HG02678 (cell line): ENCODE measurements at regions not wholly inside any gene's neighbourhood (a gene's known extent, or its start where the extent isn't known, plus 50 kb on each side); places are given as distances from the start of the nearest gene placed in this dataset.

ENCODE experiments used
- ATAC-seq: cut with Tn5 transposase; IDR thresholded peaks from one replicate; pipeline ENCODE4 v1.9.1; 2021; ENCODE audit warnings: mild to moderate bottlenecking, moderate library complexity; ENCODE audit not compliant: unreplicated experiment

DNA sequence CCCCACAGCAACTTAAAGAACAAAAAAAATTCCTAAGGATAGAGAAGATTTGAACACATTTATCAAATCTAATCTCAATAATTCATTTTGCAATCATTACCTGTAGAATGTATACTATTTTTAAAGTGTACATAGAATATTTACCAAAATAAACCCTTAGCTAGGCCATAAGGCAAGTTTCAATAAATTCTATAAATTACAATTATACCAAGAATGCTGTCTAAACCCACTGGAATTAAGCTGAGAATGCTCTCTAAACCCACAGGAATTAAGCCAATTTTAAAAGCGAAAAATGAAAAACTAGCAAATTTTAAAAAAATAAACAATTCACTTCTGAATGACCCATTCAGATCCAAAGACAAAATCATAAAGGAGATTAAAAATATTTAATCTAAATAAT is 540.4 kb upstream of the NBEA start:
- no peak for ATAC-seq

DNA sequence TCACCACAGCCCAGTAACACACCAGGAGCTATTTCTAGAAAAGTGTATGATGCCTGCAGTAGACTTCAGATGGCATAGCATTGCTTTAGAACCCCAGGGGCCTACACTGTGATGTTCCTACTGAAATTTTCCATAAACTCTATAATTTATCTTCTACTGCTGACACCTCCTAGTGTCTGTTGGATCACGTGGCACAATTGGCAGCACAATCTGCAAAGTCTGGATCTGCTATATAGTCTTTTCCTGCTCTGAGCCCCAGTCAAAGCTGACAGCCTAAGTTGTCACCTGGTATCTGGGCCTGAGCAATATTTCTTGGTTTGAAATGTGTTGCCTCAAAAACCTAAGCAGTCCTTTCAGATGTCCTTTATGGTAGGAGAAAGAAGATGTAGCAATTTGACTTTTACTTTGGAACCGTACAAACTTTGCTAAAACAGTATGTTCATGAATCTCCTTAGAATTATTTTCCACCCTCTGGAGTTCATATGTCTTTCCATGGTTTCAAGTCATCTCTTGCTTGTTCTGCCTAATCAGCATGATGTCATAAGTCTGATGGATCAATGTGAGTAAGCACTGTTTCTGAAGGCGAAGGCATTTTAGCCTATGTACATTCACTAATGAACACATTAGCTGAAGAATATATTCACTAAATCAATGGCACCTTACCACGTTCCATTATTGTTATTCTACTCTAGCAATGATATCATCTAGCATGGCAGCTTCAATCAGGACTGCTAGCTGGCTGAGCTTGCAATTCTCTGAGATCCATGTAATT is 536.5 kb upstream of the NBEA start:
- ATAC-seq: no peak

DNA sequence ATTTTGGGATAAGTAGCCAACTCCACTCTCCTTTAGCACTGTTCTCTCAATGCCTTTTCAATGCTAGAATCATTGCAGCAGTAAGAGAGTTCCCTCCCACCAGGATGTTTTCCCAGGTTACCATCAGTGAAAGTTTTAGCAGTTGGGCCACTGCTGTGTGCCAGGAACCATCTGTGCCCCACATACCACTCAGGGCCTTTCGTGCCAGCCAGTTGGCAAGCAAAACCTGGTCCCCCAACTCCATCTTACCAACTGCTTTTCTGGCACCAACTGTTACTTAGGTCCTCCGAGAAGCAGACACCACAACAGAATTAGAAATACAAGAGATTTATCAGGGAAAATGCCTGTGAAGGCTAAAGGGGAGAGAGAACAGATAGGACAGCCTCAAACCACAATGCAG is 533.4 kb upstream of the NBEA start:
- ATAC-seq: no peak

DNA sequence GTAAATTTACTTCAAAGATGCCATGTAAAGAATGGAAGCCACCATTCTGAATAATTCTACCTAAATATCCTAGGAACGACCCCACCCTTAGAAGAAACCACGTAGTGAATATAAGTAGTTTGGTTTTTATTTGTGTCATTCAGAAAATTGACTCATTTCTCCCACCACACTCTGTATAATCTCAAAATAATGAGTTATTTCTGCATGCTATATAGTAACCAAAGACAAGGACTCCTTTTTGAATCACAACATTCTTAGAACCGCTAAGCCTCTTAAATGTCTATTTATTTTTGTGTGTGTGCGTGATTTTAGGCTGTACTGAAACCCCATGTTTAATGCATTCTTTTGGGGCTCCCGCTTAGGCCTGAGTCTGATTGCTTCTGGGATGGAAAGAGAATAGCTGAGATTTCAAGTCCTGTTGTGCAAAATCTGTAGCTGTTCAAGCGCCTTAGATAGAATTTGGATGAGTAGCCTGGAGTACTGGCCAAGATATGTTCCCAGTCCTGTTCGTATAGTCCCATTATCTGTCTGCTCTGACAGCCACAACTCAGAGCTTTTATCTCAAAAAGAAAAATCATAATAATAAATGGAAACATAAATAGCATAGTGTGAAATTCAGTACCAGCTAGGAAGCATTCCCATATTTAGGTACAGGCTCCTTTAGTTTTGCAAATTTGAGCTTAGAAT is 532.4 kb upstream of the NBEA start:
- no peak for ATAC-seq

DNA sequence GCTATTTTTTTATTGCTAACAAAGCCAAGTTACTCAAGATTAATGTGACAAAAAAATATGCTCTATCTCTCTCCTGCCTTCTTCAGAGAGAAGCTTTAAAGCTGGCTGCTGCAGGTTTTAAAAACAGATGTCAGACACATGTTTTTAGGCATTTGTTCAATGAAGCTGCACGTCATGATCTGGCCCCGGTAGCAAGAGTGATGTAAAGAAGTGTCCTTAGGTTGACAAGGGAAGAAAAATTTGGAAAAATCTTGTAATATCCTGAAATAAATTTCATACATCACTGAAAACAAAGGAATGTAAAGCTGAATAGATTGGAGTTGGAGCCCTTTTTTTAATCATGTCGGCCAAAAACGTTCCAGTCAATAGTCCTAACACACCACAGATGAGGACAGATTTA is 531.4 kb upstream of the NBEA start:
- ATAC-seq: no peak

DNA sequence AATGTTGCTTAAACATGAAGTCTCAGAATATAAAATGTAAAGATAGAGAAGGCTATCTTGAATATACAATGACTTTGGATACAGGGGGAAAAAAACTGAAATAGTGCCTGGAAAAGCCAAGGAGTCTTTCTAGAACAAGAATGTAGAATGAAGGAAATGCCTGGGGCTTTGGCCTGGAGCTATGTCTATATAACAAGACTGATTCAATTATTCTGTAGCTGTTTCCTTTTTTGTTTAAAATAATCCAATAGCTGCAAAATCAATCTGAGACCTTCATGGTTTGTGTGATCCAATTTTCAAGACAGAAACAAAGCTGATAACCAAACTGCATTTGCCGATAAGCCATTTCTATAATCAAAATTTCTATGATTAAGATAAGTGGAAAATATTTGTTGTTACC is 530.9 kb upstream of the NBEA start:
- ATAC-seq: no peak

DNA sequence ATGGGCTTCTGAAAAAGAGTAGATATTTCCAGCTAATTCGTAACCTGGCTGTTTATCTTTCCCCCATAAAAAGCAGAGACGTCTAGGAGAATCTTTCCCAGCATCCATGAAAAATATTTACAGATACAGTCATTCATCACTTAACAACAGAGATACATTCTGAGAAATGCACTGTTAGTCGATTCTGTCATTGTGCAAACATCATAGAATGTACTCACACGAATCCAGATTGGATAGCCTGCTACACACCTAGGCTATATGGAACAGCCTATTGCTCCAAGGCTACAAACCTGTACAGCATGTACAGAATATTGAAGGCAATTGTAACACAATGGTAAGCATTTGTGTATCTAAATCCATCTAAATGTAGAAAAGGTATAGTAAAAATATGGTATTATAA is 530.2 kb upstream of the NBEA start:
- no peak for ATAC-seq

DNA sequence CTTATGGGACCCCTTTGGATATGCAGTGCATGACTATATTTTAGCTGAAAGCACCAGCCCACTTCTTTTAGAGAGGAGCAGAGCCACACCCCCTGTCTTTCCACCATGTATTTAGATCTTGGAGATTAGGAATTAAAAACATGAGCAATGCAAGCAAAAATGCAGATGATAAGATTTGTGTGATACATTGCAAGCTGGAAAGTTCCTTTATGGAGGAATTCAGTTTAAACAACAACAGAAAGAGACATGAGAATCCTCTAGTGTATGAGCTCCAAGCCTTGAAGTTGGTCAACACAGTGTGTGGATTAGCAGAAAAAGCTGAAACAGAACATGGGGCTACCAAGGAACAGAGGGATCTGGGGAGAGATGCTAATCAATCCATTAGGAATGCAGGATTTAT is 529.8 kb upstream of the NBEA start:
- no peak for ATAC-seq

DNA sequence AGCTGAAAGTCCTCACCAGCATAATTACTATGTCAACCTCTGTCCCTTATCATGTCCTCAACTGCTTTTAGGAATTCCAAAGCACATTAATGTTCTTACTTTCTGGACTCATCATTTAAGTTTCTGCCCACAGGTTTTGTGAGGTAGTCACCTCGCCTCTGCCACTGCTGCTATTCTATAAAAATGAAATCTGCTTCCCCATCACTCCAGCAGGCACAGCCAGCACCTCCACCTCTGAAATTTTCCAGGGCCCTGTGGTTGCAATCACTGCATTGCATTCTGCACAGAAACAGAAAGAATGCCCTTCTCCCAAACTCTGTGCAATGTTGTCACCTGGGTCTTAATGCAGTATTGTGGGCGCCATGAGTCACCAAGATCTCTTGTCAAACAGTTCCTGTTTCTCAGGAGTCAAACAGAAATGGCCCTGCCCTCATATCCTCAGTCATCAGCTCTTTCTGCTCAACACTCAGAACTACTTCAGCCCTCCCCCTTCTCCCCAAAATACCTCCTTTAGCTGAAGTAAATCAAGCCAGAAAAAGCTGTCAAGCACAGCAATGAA is 529.2 kb upstream of the NBEA start:
- no peak for ATAC-seq

DNA sequence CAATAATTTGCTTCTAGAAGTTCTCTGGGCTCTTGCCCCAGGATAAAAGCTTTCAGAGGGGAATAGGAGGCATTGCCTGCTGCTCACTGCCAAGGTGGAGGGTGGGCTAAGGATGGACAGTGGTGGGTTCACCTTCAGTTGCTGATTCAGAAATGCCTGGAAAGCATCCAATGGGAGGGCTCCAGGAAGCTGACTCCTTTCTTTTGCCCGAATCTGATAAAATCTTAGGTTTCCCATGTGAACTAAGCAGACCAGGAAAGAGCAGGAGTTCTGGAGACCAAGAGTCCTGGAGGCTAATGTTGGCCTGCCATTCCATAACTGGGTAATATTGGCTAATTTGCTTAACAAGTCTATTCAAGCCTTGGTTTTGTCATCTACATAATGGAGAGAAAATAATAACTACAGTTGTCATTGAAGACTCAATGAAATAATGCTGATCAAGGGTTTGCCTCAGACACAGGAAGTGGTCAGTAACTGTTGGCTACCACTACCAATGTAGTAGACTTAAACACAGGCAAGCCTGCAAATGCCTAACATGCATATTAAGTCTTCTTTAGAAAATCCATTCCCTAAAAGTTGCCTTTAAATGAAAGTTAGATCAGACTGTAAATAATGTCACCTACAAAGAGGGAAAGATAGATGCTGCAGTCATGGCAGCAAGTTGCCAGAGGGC is 528.4 kb upstream of the NBEA start:
- no peak for ATAC-seq

DNA sequence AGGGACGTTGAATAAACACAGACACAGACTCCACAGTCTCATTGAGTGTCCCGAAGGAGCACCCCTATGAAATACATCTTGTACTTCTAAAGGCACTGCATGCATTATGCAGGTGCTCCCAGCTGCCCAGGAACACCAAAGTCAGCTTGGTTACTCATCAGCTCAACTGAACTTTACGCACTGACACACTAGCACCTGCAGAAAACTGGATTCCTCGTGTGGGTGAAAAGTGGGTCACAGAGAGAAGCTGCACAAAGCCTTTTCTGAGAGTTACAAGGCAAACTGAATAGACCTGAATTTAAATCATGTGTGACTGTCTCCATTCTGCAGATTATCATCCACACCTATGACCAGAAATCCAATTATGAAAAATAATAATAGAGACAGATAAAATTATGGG is 527.5 kb upstream of the NBEA start:
- ATAC-seq: no peak

DNA sequence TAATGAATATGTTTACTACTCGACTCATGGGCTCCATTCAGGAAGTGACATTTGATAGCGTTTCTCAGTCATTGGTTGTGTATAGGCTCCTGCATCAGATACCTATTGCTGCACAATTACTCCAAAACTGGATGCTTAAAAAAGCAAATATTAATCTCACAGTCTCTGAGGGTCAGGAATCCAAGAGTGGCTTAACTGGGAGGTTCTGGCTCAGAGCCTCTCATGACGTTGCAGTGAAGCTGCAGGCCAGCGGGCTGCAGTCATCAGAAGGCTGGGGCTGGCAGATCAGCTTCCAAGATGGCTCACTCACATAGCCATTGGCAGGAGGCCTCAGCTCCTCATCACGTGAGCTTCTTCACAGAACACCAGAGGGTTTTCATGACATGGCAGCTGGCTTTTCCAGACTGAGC is 525.1 kb upstream of the NBEA start:
- no peak for ATAC-seq

DNA sequence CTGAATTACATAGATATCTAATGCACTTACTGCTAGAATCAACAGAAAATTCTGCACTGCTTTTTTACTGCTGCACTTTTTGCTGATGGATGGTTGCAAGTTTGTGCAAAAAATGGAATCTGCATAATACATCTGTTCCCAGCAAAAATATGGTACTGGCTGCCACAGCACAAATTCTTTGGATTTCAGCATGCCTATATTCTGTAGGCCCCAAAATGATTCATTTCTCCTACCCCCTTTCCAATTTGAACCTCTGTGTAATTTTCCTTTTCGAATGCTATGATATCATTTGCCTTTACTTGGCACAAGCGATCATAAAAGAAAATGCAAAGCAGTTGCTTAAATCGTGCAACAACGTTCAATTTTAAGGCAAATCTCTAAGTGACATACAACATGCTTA is 524.2 kb upstream of the NBEA start:
- no peak for ATAC-seq

DNA sequence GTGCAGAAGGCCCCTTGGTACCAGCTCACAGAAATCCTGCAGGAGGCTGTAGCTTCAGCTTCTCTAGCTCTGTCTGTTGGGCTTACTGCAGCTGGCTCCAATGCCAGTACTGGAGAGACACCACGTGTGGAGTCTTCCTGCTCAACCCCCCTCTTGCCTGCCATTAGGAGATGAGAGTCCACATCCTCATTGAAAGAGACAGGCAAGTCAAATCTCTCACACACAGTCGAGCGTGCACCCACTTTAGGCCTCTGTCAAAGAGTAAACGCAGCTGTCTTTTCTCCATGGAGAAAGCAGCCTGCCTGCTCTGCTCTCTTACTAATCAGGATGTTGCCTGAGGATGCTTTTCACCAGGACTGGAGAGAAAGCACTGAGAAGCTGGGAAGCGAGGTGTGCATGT is 523.0 kb upstream of the NBEA start:
- no peak for ATAC-seq

DNA sequence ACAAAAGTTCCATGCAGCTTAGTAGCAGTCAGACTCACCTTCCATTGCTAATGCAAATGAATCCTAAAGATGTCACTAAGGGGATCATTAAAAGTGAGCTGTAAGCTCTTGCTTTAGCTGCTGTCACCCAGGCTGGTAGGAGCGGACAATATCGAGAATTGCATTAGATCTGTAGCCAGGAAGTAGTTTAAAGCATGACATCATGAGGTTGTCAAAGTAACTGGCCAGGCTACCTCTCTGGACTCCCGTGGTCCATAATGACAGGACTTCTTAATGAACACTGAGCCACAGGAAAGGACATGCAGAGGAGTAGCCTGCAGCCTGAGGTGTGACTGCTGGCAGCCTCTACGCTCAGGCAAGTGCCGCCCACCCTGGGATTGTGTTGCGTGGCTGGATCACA is 522.3 kb upstream of the NBEA start:
- no peak for ATAC-seq

DNA sequence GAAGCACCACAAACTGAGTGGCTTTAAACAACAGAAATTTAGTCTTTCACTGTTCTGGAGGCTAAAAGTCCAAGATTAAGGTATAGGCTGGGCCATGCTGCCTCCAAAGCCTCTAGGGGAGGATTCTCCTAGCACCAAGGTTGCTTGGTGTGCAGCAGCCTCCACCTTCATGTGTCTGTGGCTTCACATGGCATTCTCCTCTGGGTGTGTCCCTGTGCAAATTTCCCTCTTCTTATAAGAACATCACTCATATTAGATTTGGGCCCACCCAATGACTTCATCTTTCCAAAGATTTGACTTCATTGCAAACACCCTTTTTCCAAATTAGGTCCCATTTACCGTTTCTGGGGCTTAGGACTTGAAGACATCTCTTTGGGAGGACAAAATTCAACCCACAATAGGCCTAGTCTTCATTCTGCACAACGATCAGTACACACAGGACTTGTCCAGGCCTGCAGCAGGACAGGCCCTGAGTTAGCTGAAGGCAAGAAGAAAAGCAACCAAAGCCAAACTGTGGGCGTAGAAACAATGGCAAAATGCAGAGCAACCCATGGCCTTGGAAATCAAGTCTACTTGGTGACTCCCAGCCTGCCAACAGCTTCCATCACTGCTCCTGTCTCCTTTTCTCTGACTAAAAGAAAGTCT is 521.2 kb upstream of the NBEA start:
- no peak for ATAC-seq

DNA sequence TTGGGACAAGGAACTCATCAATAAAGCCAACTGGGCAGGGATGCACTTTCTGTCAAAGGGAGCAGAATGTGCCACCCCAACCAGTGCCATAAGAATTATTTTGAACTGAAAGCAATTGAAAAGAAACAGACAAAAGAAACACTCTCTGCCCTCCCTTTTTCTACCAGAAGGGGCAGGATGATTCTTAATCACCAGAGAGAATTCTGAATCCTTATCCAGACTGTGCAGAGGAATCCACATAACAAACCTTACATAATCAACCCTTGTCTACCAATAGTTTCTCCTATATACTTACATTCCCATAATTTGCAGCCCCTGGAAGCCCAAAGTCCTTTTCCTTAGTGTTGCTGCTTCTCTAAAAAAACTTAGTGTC is 520.7 kb upstream of the NBEA start:
- ATAC-seq: no peak

DNA sequence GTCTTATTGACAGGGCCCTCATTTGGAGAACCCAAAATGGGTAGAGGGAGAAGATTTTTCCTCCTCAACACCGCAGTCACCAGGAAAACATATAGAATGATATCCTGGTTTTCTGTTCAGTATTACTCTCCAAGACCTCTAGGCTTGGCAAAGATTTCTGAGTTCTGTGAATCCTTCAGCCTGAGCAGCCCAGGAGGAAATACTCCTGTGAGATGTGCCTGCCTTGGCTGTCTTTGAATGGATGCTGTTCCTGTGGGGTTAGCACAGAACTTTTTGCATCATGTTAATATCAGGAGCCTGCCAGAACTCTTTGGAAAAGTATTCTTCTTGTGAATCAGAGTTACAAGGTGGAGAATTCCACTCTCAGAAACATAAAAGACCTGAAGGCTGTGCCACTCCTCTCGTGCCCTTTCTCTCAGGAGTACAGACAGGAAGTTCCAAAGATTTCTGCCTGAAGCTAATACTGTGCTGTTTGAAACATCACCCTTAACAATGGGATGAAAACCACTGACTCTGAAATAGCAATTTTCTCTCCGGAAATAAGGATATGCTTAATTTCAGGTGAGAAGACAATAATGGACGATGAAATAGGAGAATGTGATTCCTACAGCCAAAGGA is 520.1 kb upstream of the NBEA start:
- no peak for ATAC-seq

DNA sequence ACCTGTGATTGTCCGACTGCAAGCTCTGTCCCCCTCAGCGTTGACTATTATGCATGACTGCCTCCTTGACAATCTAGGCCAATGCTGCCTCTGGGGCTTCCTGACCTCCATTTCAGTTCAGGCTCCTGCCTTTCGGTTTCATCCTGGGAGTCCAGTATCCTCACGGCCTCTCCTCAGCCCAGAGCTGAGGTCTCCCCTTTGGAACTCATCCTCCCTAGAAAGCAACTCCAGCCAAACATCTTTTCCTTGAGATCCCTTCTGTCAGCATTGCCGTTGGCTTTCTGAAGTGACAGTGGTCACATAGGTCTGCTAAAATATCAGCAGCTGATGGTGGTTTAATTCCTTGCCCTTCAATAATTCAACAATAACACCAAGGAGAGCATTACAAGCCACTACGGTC is 519.1 kb upstream of the NBEA start:
- no peak for ATAC-seq

DNA sequence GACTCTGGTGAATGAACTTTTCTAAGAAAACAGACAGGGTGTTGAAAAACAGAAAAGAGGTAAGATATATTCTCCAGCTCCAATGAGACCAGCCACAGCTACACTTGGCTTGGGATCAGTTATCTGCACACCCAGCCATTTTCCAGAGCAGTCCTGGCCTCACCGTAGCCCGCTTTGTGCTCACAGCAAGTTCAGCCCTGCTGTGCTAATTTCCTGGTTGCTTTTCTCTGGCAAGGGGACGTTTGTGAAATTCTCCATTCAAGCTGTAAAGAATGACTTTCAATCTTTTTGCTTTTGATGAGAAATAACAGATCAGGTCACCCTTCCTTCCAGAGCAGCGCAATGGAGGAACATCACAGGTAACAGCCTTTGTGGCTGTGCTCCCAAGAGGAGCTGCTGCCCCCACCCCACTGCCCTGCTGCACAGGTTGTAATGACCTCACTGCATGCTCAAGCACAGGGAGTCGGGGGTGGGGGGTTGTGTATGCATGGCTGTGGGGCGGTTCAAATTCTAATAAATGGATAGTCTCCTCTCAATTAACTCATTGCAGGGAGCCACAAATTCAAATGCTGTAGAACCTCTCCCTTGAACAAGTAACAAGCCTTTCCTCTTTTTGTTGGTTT is 516.6 kb upstream of the NBEA start:
- ATAC-seq: no peak

DNA sequence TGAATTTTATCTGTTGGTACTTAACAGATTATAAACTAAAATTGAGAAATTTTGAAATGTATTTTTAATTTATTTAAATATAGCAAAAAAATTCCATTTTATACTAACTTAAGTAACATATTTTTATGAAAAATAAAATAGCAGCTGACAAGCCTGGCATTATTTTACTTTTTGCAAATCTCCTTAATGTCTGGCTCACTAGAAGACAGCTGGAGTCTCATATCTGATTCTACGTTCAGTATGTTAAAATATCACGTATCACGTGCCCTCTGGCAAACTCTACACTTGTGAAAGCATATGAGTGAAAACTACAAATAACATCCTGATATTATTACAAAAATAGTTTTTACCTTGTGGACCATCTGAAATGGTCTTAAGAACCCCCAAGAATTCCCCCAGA is 513.2 kb upstream of the NBEA start:
- ATAC-seq: no peak
